GM12878 (cell line): ENCODE measurements at regions not wholly inside any gene's neighbourhood (a gene's known extent, or its start where the extent isn't known, plus 50 kb on each side); places are given as distances from the start of the nearest gene placed in this dataset.

Experiments
- ATF7 ChIP-seq: fragments of 450-650 bp; IDR thresholded peaks from 2 replicates; pipeline ENCODE4 v1.6.1; 2016; ENCODE audit warnings: low read depth, mild to moderate bottlenecking
- BCL11A ChIP-seq: IDR thresholded peaks from 2 replicates; pipeline ENCODE4 v1.6.1; 2011; ENCODE audit warnings: low read depth, low read length
- CEBPB ChIP-seq, 2 experiments: fragments of 150-350 bp in 1 of 2; IDR thresholded peaks; 2 replicates each; pipeline ENCODE4 v1.6.1; 2012 to 2014; ENCODE audit warnings: low read depth in 2 of 2, low read length in 2 of 2, borderline replicate concordance in 1 of 2, inconsistent platforms in 1 of 2
- FOS ChIP-seq: IDR thresholded peaks from 3 replicates; pipeline ENCODE4 v1.6.1; 2011; ENCODE audit warnings: borderline replicate concordance; ENCODE audit not compliant: insufficient read length; ENCODE audit errors: extremely low read depth
- NFYB ChIP-seq: IDR thresholded peaks from 2 replicates; pipeline ENCODE4 v1.6.1; 2011; ENCODE audit warnings: low read depth, mild to moderate bottlenecking, low read length, improper control_type of control experiment, moderate library complexity; ENCODE audit not compliant: insufficient read depth
- POLR2A ChIP-seq: IDR thresholded peaks from 2 replicates; pipeline ENCODE4 v1.6.1; 2011; ENCODE audit warnings: low read depth, mild to moderate bottlenecking, low read length
- RBBP5 ChIP-seq: fragments of 200-600 bp; sonication (generic); conservative IDR thresholded peaks from 2 replicates; pipeline ENCODE4 v1.6.1; 2016
- TBL1XR1 ChIP-seq: IDR thresholded peaks from 2 replicates; pipeline ENCODE4 v1.6.1; 2012; ENCODE audit warnings: low read depth, low read length, improper control_type of control experiment
- TCF3 ChIP-seq: IDR thresholded peaks from 2 replicates; pipeline ENCODE4 v1.6.1; 2012; ENCODE audit warnings: low read depth, mild to moderate bottlenecking, low read length, borderline replicate concordance; ENCODE audit not compliant: insufficient read depth
- USF1 ChIP-seq: IDR thresholded peaks from 2 replicates; pipeline ENCODE4 v1.6.1; 2011; ENCODE audit warnings: borderline replicate concordance, low read depth, mild to moderate bottlenecking, moderate library complexity, mixed read lengths, low read length; ENCODE audit not compliant: insufficient read depth; ENCODE audit errors: extremely low read length
- ZNF24 ChIP-seq: fragments of 450-650 bp; IDR thresholded peaks from 2 replicates; pipeline ENCODE4 v1.6.1; 2017; ENCODE audit warnings: antibody characterized with exemption, mild to moderate bottlenecking
- ZNF274 ChIP-seq: IDR thresholded peaks from one replicate; pipeline ENCODE4 v1.8.0; 2011; ENCODE audit not compliant: insufficient read length, insufficient read depth
- TF ChIP-seq, protein P1 (sequence below), 3 experiments: IDR thresholded peaks in 2 of 3; conservative IDR thresholded peaks in 1 of 3; 2 replicates each; pipeline ENCODE4 v1.5.1; 2011; ENCODE audit warnings: low read depth in 3 of 3, low read length in 3 of 3, mild to moderate bottlenecking in 3 of 3, control low read depth in 2 of 3, moderate library complexity in 2 of 3, inconsistent platforms in 1 of 3, mixed read lengths in 1 of 3; ENCODE audit not compliant: control insufficient read depth in 2 of 3, insufficient read depth in 1 of 3; ENCODE audit errors: extremely low read depth in 1 of 3

GRCh38 chr7:25947669-25948516 is 204.1 kb upstream of the NFE2L3 start:
- TF ChIP-seq ATF7 (no peak), TCF3 (no peak), CEBPB (IDR thresholded peaks at IDR 0.05; ENCODE audit: borderline replicate concordance in 1 of 2, low read depth in 2 of 2, low read length in 2 of 2) (no peak), ZNF274 (no peak), POLR2A (no peak), NFYB (no peak), FOS (no peak), RBBP5 (no peak), ZNF24 (no peak), USF1 (no peak), BCL11A (no peak), TBL1XR1 (no peak)
- TF ChIP-seq, protein P1, sequence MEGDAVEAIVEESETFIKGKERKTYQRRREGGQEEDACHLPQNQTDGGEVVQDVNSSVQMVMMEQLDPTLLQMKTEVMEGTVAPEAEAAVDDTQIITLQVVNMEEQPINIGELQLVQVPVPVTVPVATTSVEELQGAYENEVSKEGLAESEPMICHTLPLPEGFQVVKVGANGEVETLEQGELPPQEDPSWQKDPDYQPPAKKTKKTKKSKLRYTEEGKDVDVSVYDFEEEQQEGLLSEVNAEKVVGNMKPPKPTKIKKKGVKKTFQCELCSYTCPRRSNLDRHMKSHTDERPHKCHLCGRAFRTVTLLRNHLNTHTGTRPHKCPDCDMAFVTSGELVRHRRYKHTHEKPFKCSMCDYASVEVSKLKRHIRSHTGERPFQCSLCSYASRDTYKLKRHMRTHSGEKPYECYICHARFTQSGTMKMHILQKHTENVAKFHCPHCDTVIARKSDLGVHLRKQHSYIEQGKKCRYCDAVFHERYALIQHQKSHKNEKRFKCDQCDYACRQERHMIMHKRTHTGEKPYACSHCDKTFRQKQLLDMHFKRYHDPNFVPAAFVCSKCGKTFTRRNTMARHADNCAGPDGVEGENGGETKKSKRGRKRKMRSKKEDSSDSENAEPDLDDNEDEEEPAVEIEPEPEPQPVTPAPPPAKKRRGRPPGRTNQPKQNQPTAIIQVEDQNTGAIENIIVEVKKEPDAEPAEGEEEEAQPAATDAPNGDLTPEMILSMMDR (IDR thresholded peaks at IDR 0.05 in 2 of 3, conservative IDR thresholded peaks at IDR 0.05 in 1 of 3; ENCODE audit: control insufficient read depth in 2 of 3, extremely low read depth in 1 of 3, insufficient read depth in 1 of 3, low read depth in 3 of 3, low read length in 3 of 3): no peak
